SJCRH30 (cell line): ENCODE measurements at regions not wholly inside any gene's neighbourhood (a gene's known extent, or its start where the extent isn't known, plus 50 kb on each side); places are given as distances from the start of the nearest gene placed in this dataset.
"Not testable (repeated sequence)": the region's sequence is repeated elsewhere in the genome, so short reads cannot be mapped to it uniquely, and the experiment has no call there.

Experiments used
- DNase-seq, 2 experiments: peaks; one replicate each; pipeline ENCODE4 v3.0.0-alpha.2; 2015 to 2020
- H3K27ac ChIP-seq: fragments of 250-450 bp; sonication (Bioruptor Pico); 2 replicates; pipeline ENCODE4 v1.5.1; 2020; ENCODE audit warnings: mild to moderate bottlenecking, moderate library complexity
- H3K27me3 ChIP-seq: fragments of 250-450 bp; sonication (Bioruptor Pico); 2 replicates; pipeline ENCODE4 v1.5.1; 2020; ENCODE audit warnings: mild to moderate bottlenecking, moderate library complexity
- H3K36me3 ChIP-seq: fragments of 250-450 bp; sonication (Bioruptor Pico); 2 replicates; pipeline ENCODE4 v1.5.1; 2020; ENCODE audit warnings: mild to moderate bottlenecking, moderate library complexity
- H3K4me1 ChIP-seq: fragments of 250-450 bp; sonication (Bioruptor Pico); 2 replicates; pipeline ENCODE4 v1.5.1; 2020; ENCODE audit warnings: mild to moderate bottlenecking, moderate library complexity
- H3K4me3 ChIP-seq: fragments of 250-450 bp; sonication (Bioruptor Pico); 2 replicates; pipeline ENCODE4 v1.5.1; 2020; ENCODE audit warnings: mild to moderate bottlenecking, moderate library complexity
- H3K9me3 ChIP-seq: fragments of 250-450 bp; sonication (Bioruptor Pico); replicated peaks from 2 replicates; pipeline ENCODE4 v1.5.1; 2020; ENCODE audit warnings: mild to moderate bottlenecking, moderate library complexity

GRCh38 chr18:35842536-35842935 lies 129.9 kb upstream of the RMP24 start:
- Histone ChIP-seq H3K27me3 (no peaks in the 10 kb centered on the region), H3K4me3 (no peak overlapping the region), H3K4me1 (no peaks in the 10 kb centered on the region), H3K27ac (no peak overlapping the region), H3K36me3 (no peaks in the 10 kb centered on the region), H3K9me3 (no peaks in the 10 kb centered on the region)
- DNase-seq: no peak

- not testable (repeated sequence) for H3K4me3 ChIP-seq, DNase-seq, H3K9me3 ChIP-seq, H3K36me3 ChIP-seq, H3K27ac ChIP-seq, H3K4me1 ChIP-seq, H3K27me3 ChIP-seq
These were observed 124.2 kb upstream of the RMP24 start for GRCh38 chr18:35848321-35848720.

GRCh38 chr18:35849241-35849640 lies 123.2 kb upstream of the RMP24 start:
- H3K4me1 ChIP-seq, H3K36me3 ChIP-seq, H3K4me3 ChIP-seq, H3K27ac ChIP-seq, DNase-seq, H3K27me3 ChIP-seq, H3K9me3 ChIP-seq: not testable (repeated sequence)

GRCh38 chr18:35851286-35851970 lies 121.1 kb upstream of the RMP24 start:
- no peak overlapping the region for H3K27ac ChIP-seq
- no peaks in the 10 kb centered on the region for H3K36me3 ChIP-seq
- no peaks in the 10 kb centered on the region for H3K9me3 ChIP-seq
- H3K27me3 ChIP-seq: no peaks in the 10 kb centered on the region
- DNase-seq: no peak
- no peak overlapping the region for H3K4me3 ChIP-seq
- no peaks in the 10 kb centered on the region for H3K4me1 ChIP-seq

- H3K27ac ChIP-seq: no peak overlapping the region
- no peaks in the 10 kb centered on the region for H3K4me1 ChIP-seq
- H3K4me3 ChIP-seq: no peak overlapping the region
- no peaks in the 10 kb centered on the region for H3K9me3 ChIP-seq
- DNase-seq: peak in 1 of 2 experiments; percentile 1
- H3K27me3 ChIP-seq: no peaks in the 10 kb centered on the region
- no peaks in the 10 kb centered on the region for H3K36me3 ChIP-seq
These were observed 119.7 kb upstream of the RMP24 start for GRCh38 chr18:35852786-35853185.

- Histone ChIP-seq H3K4me1 (no peaks in the 10 kb centered on the region), H3K4me3 (no peak overlapping the region), H3K27me3 (no peaks in the 10 kb centered on the region), H3K9me3 (no peaks in the 10 kb centered on the region), H3K27ac (no peak overlapping the region), H3K36me3 (no peaks in the 10 kb centered on the region)
- DNase-seq: no peak
These were observed 118.4 kb upstream of the RMP24 start for GRCh38 chr18:35854095-35854494.

- H3K4me1 ChIP-seq: no peaks in the 10 kb centered on the region
- DNase-seq: no peak
These were observed 116.3 kb upstream of the RMP24 start for GRCh38 chr18:35856178-35856577.

GRCh38 chr18:35856721-35857120 lies 115.8 kb upstream of the RMP24 start:
- H3K9me3 ChIP-seq, H3K27me3 ChIP-seq, DNase-seq, H3K4me1 ChIP-seq, H3K36me3 ChIP-seq, H3K4me3 ChIP-seq, H3K27ac ChIP-seq: not testable (repeated sequence)

More at GRCh38 chr18:35856178-35856577, 116.3 kb upstream of the RMP24 start:
- no peaks in the 10 kb centered on the region for H3K27me3 ChIP-seq
- H3K9me3 ChIP-seq: no peaks in the 10 kb centered on the region
- no peaks in the 10 kb centered on the region for H3K36me3 ChIP-seq
- H3K27ac ChIP-seq: no peak overlapping the region
- H3K4me3 ChIP-seq: no peak overlapping the region

GRCh38 chr18:35857581-35857980 lies 114.9 kb upstream of the RMP24 start:
- not testable (repeated sequence) for H3K27ac ChIP-seq, H3K9me3 ChIP-seq, H3K4me3 ChIP-seq, DNase-seq, H3K27me3 ChIP-seq, H3K4me1 ChIP-seq, H3K36me3 ChIP-seq

GRCh38 chr18:35861367-35862118 lies 110.9 kb upstream of the RMP24 start:
- no peaks in the 10 kb centered on the region for H3K4me1 ChIP-seq
- DNase-seq: peak in 1 of 2 experiments; percentile 2
- H3K9me3 ChIP-seq: no peaks in the 10 kb centered on the region
- no peaks in the 10 kb centered on the region for H3K36me3 ChIP-seq
- no peaks in the 10 kb centered on the region for H3K27me3 ChIP-seq
- H3K4me3 ChIP-seq: no peak overlapping the region
- no peak overlapping the region for H3K27ac ChIP-seq

GRCh38 chr18:35862119-35862640 lies 110.3 kb upstream of the RMP24 start:
- H3K27me3 ChIP-seq: no peaks in the 10 kb centered on the region
- no peaks in the 10 kb centered on the region for H3K36me3 ChIP-seq
- H3K9me3 ChIP-seq: no peaks in the 10 kb centered on the region
- no peak for DNase-seq
- no peak overlapping the region for H3K27ac ChIP-seq
- no peaks in the 10 kb centered on the region for H3K4me1 ChIP-seq
- H3K4me3 ChIP-seq: no peak overlapping the region

- Histone ChIP-seq H3K4me3 (no peak overlapping the region), H3K4me1 (no peaks in the 10 kb centered on the region), H3K27ac (no peak overlapping the region), H3K36me3 (no peaks in the 10 kb centered on the region), H3K27me3 (no peaks in the 10 kb centered on the region), H3K9me3 (no peaks in the 10 kb centered on the region)
- DNase-seq: no peak
These were observed 107.6 kb upstream of the RMP24 start for GRCh38 chr18:35864916-35865315.

GRCh38 chr18:35868915-35869314 lies 103.6 kb upstream of the RMP24 start:
- Histone ChIP-seq H3K27ac (no peak overlapping the region), H3K27me3 (no peaks in the 10 kb centered on the region), H3K4me3 (no peak overlapping the region), H3K36me3 (no peaks in the 10 kb centered on the region), H3K4me1 (no peaks in the 10 kb centered on the region), H3K9me3 (no peaks in the 10 kb centered on the region)
- DNase-seq: no peak

- Histone ChIP-seq H3K27ac (no peak overlapping the region), H3K4me3 (no peak overlapping the region), H3K9me3 (no peaks in the 10 kb centered on the region), H3K36me3 (no peaks in the 10 kb centered on the region), H3K4me1 (no peaks in the 10 kb centered on the region), H3K27me3 (no peaks in the 10 kb centered on the region)
- no peak for DNase-seq
These were observed 101.1 kb upstream of the RMP24 start for GRCh38 chr18:35871337-35871736.

GRCh38 chr18:35875566-35875965 lies 96.9 kb upstream of the RMP24 start:
- no peak for DNase-seq
- Histone ChIP-seq H3K27ac (no peak overlapping the region), H3K4me1 (no peaks in the 10 kb centered on the region), H3K9me3 (no peaks in the 10 kb centered on the region), H3K4me3 (no peak overlapping the region), H3K36me3 (no peaks in the 10 kb centered on the region), H3K27me3 (no peaks in the 10 kb centered on the region)
